ENCODE measurements at regions not wholly inside any gene's neighbourhood (a gene's known extent, or its start where the extent isn't known, plus 50 kb on each side); places are given as distances from the start of the nearest gene placed in this dataset.

DNA sequence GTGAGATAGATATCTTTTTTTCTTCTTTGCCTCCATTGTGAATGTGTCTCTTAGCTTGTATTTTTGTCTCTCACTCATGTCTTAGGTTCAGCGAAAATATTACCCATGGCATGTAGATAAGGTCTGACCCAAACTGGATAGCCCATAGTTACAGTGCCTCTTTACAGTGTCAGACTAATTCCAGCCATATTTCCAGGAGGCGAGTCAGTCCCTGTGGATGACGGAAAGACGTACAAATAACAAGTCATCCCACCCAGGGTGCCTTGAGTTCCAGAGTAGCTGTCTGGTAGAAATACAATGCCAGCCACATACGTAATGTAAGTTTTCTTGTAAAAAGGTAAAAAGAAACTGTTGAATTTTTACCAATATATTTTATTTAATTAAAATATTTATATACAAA, 157.3 kb downstream of the ZNF281 start:
- Histone ChIP-seq H3K4me3 (replicated peaks; ENCODE audit: insufficient read depth, low read length) (no peak overlapping the region), H3K27me3 (ENCODE audit: insufficient read depth, poor library complexity, severe bottlenecking) (no peaks in the 10 kb centered on the region), H3K27ac (replicated peaks) (no peak overlapping the region)
- no peak for DNase-seq (ENCODE audit: low read depth in 1 of 2, low spot score in 1 of 2)
- TF ChIP-seq, protein P1, sequence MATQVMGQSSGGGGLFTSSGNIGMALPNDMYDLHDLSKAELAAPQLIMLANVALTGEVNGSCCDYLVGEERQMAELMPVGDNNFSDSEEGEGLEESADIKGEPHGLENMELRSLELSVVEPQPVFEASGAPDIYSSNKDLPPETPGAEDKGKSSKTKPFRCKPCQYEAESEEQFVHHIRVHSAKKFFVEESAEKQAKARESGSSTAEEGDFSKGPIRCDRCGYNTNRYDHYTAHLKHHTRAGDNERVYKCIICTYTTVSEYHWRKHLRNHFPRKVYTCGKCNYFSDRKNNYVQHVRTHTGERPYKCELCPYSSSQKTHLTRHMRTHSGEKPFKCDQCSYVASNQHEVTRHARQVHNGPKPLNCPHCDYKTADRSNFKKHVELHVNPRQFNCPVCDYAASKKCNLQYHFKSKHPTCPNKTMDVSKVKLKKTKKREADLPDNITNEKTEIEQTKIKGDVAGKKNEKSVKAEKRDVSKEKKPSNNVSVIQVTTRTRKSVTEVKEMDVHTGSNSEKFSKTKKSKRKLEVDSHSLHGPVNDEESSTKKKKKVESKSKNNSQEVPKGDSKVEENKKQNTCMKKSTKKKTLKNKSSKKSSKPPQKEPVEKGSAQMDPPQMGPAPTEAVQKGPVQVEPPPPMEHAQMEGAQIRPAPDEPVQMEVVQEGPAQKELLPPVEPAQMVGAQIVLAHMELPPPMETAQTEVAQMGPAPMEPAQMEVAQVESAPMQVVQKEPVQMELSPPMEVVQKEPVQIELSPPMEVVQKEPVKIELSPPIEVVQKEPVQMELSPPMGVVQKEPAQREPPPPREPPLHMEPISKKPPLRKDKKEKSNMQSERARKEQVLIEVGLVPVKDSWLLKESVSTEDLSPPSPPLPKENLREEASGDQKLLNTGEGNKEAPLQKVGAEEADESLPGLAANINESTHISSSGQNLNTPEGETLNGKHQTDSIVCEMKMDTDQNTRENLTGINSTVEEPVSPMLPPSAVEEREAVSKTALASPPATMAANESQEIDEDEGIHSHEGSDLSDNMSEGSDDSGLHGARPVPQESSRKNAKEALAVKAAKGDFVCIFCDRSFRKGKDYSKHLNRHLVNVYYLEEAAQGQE (IDR thresholded peaks at IDR 0.05; ENCODE audit: insufficient replicate concordance, low read depth): no peak
- TF ChIP-seq GABPA (IDR thresholded peaks at IDR 0.05; ENCODE audit: low read depth): no peak

DNA sequence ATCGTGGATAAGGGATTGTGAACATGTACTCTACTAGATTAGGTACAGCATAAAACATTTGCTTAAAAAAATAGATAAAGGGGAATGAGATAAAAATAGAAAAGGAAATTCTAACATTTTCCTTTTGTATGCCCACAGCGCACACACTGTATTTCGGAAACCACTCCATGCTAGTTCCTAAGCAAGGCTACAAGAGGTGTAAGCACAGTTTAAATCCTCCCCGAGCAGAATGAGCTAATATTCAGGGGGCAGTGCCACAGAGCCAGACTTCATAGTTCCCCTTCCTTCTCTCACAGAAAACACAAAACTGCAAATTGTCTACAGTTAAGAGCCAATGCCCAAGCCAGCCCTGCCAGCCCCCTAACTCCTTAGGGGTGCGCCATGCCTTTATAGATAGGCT, 159.4 kb downstream of the ZNF281 start:
- H3K27ac ChIP-seq (replicated peaks): no peak overlapping the region
- DNase-seq (ENCODE audit: low read depth in 1 of 2, low spot score in 1 of 2): no peak
- peaks cover 5% of the 10 kb centered on the region for H3K27me3 ChIP-seq (ENCODE audit: insufficient read depth, poor library complexity, severe bottlenecking)
- no peak overlapping the region for H3K4me3 ChIP-seq (replicated peaks; ENCODE audit: insufficient read depth, low read length)
- TF ChIP-seq, protein P2, sequence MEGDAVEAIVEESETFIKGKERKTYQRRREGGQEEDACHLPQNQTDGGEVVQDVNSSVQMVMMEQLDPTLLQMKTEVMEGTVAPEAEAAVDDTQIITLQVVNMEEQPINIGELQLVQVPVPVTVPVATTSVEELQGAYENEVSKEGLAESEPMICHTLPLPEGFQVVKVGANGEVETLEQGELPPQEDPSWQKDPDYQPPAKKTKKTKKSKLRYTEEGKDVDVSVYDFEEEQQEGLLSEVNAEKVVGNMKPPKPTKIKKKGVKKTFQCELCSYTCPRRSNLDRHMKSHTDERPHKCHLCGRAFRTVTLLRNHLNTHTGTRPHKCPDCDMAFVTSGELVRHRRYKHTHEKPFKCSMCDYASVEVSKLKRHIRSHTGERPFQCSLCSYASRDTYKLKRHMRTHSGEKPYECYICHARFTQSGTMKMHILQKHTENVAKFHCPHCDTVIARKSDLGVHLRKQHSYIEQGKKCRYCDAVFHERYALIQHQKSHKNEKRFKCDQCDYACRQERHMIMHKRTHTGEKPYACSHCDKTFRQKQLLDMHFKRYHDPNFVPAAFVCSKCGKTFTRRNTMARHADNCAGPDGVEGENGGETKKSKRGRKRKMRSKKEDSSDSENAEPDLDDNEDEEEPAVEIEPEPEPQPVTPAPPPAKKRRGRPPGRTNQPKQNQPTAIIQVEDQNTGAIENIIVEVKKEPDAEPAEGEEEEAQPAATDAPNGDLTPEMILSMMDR (IDR thresholded peaks at IDR 0.05; ENCODE audit: insufficient read depth, low read length): no peak
- TF ChIP-seq, protein P1 (IDR thresholded peaks at IDR 0.05; ENCODE audit: insufficient replicate concordance, low read depth): no peak
- no peak for TF ChIP-seq GABPA (IDR thresholded peaks at IDR 0.05; ENCODE audit: low read depth)
- TF ChIP-seq POLR2AphosphoS5 (IDR thresholded peaks at IDR 0.05; ENCODE audit: low read depth): no peak
- no peak for TF ChIP-seq SPI1 (IDR thresholded peaks at IDR 0.05; ENCODE audit: borderline replicate concordance, low read depth)

DNA sequence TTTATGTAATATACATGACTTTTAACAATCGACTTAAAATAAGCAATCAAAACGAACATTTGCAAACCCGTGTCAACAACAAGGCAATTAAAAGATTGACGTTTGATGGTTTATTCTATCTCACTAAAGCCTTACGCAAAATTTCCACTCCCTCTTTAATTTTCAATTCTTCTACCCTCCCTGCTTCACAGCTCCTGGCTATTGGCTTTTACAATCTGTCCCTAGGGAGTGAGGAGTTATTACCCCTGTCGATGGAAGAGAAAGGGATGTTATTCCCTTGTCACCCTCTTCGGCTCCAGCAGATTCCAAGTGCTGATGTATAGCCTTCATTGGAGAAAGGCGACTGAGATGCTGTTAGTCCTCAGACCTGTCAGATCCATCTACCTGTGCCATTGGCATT, 161.3 kb downstream of the ZNF281 start:
- Histone ChIP-seq H3K27ac (replicated peaks) (no peak overlapping the region), H3K27me3 (ENCODE audit: insufficient read depth, poor library complexity, severe bottlenecking) (peaks cover 5% of the 10 kb centered on the region), H3K4me3 (replicated peaks; ENCODE audit: insufficient read depth, low read length) (no peak overlapping the region)
- DNase-seq (ENCODE audit: low read depth in 1 of 2, low spot score in 1 of 2): no peak
- TF ChIP-seq POLR2AphosphoS5 (IDR thresholded peaks at IDR 0.05; ENCODE audit: low read depth) (no peak), GABPA (IDR thresholded peaks at IDR 0.05; ENCODE audit: low read depth) (no peak), SPI1 (IDR thresholded peaks at IDR 0.05; ENCODE audit: borderline replicate concordance, low read depth) (no peak)
- TF ChIP-seq, protein P2 (IDR thresholded peaks at IDR 0.05; ENCODE audit: insufficient read depth, low read length): no peak
- TF ChIP-seq, protein P1 (IDR thresholded peaks at IDR 0.05; ENCODE audit: insufficient replicate concordance, low read depth): no peak

DNA sequence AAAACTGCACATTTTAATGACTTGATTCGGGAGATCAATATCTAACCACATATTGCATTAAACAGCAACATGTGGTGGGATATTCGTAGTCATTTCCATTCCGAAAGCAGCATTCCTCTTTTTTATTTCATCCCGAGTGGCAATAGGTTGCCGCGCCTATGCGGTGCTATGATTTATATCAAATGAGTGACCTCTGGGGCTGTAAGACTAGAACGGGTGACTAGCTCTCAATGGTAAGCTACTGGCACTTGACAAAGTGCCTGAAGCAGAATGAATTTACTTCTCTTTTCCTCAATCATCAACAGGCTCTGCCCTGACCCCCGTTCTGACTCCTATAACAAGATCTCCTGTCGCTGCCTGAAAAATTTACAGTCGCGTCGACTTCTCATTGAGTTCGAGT, 162.3 kb downstream of the ZNF281 start:
- DNase-seq (ENCODE audit: low read depth in 1 of 2, low spot score in 1 of 2): no peak
- TF ChIP-seq POLR2AphosphoS5 (IDR thresholded peaks at IDR 0.05; ENCODE audit: low read depth): no peak
- TF ChIP-seq, protein P2 (IDR thresholded peaks at IDR 0.05; ENCODE audit: insufficient read depth, low read length): no peak
- TF ChIP-seq SPI1 (IDR thresholded peaks at IDR 0.05; ENCODE audit: borderline replicate concordance, low read depth): no peak
- TF ChIP-seq, protein P1 (IDR thresholded peaks at IDR 0.05; ENCODE audit: insufficient replicate concordance, low read depth): no peak
- TF ChIP-seq GABPA (IDR thresholded peaks at IDR 0.05; ENCODE audit: low read depth): no peak
- Histone ChIP-seq H3K27me3 (ENCODE audit: insufficient read depth, poor library complexity, severe bottlenecking) (peaks cover 5% of the 10 kb centered on the region), H3K27ac (replicated peaks) (no peak overlapping the region), H3K4me3 (replicated peaks; ENCODE audit: insufficient read depth, low read length) (no peak overlapping the region)
